ENCODE measurements at regions not wholly inside any gene's neighbourhood (a gene's known extent, or its start where the extent isn't known, plus 50 kb on each side); places are given as distances from the start of the nearest gene placed in this dataset.

DNA sequence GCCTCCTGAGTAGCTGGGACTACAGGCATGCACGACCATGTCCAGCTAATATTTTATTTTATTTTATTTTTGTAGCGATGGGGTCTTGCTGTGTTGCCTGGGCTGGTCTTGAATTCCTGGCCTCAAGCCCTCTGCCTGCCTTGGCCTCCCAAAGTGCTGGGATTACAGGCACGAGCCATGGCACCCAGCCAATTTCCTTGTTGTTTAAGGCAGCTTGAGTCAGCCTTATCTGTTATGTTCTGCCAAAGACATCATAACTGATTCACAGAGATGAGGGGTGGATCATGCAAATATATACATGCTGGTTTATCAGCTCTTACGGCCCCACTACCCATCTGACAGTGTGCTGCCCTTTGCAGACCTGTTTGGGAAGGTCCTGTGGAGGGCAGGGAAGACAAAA, 826.7 kb downstream of the TYW1 start:
- H4K20me1 ChIP-seq (ENCODE audit: insufficient read depth, low read length), result no peaks in the 10 kb centered on the region
- TF ChIP-seq EZH2 (optimal IDR thresholded peaks at IDR 0.05; ENCODE audit: low read depth, low read length), result no peak
- TF ChIP-seq EZH2phosphoT487 (IDR thresholded peaks at IDR 0.05; ENCODE audit: low read length), result no peak
- TF ChIP-seq, protein P1, sequence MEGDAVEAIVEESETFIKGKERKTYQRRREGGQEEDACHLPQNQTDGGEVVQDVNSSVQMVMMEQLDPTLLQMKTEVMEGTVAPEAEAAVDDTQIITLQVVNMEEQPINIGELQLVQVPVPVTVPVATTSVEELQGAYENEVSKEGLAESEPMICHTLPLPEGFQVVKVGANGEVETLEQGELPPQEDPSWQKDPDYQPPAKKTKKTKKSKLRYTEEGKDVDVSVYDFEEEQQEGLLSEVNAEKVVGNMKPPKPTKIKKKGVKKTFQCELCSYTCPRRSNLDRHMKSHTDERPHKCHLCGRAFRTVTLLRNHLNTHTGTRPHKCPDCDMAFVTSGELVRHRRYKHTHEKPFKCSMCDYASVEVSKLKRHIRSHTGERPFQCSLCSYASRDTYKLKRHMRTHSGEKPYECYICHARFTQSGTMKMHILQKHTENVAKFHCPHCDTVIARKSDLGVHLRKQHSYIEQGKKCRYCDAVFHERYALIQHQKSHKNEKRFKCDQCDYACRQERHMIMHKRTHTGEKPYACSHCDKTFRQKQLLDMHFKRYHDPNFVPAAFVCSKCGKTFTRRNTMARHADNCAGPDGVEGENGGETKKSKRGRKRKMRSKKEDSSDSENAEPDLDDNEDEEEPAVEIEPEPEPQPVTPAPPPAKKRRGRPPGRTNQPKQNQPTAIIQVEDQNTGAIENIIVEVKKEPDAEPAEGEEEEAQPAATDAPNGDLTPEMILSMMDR (IDR thresholded peaks at IDR 0.05; ENCODE audit: low read length), result no peak
- no peak for DNase-seq

DNA sequence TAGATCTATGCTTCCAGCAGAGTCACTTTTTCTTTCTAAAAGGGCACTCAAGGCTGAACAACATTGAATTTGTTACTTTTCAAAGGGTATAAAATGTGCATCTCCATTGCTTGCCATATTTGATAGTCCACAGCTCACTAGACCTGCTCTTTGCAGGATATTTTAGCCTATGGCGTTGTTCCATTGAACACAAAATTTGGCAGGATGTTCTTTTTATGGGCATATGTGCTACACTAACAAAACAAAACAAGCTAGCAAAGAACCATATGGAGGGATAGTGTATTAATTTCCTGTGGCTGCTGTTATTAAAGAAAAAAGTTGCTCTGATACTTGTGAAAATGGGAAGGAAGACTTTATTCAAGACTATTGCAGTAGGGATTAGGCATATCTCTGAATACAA, 828.7 kb downstream of the TYW1 start:
- no peak overlapping the region for H3K4me3 ChIP-seq (ENCODE audit: low read length)
- H3K9ac ChIP-seq (ENCODE audit: low read length), result no peak overlapping the region
- H4K20me1 ChIP-seq (ENCODE audit: insufficient read depth, low read length), result no peaks in the 10 kb centered on the region
- no peak overlapping the region for H3K4me2 ChIP-seq (ENCODE audit: low read depth, low read length)
- no peaks in the 10 kb centered on the region for H3K36me3 ChIP-seq (replicated peaks; ENCODE audit: insufficient read depth, low read length)
- H2AFZ ChIP-seq (ENCODE audit: low read length), result no peak overlapping the region
- no peaks in the 10 kb centered on the region for H3K27me3 ChIP-seq (replicated peaks; ENCODE audit: insufficient read depth, low read length)
- H3K4me1 ChIP-seq (ENCODE audit: low read length), result no peaks in the 10 kb centered on the region
- no peak overlapping the region for H3K27ac ChIP-seq (ENCODE audit: low read length)
- no peaks in the 10 kb centered on the region for H3K79me2 ChIP-seq (ENCODE audit: low read length)
- no peaks in the 10 kb centered on the region for H3K9me2 ChIP-seq (replicated peaks; ENCODE audit: insufficient read depth, low read length)
- DNase-seq, result no peak
- H3F3A ChIP-seq (ENCODE audit: insufficient read depth, low read length), result no peaks in the 10 kb centered on the region
- no peaks in the 10 kb centered on the region for H3K9me3 ChIP-seq (replicated peaks; ENCODE audit: insufficient read depth, low read length)
- no peak for TF ChIP-seq EZH2 (optimal IDR thresholded peaks at IDR 0.05; ENCODE audit: low read depth, low read length)
- TF ChIP-seq, protein P1 (IDR thresholded peaks at IDR 0.05; ENCODE audit: low read length), result no peak
- no peak for TF ChIP-seq EZH2phosphoT487 (IDR thresholded peaks at IDR 0.05; ENCODE audit: low read length)

More for the DNA sequence above, 826.7 kb downstream of the TYW1 start:
- Histone ChIP-seq H3K36me3 (replicated peaks; ENCODE audit: insufficient read depth, low read length) (no peaks in the 10 kb centered on the region), H3K4me1 (ENCODE audit: low read length) (no peaks in the 10 kb centered on the region), H3K79me2 (ENCODE audit: low read length) (no peaks in the 10 kb centered on the region), H3K27me3 (replicated peaks; ENCODE audit: insufficient read depth, low read length) (no peaks in the 10 kb centered on the region), H3K9ac (ENCODE audit: low read length) (no peak overlapping the region), H3K27ac (ENCODE audit: low read length) (no peak overlapping the region), H3K4me3 (ENCODE audit: low read length) (no peak overlapping the region), H3K9me2 (replicated peaks; ENCODE audit: insufficient read depth, low read length) (no peaks in the 10 kb centered on the region), H3F3A (ENCODE audit: insufficient read depth, low read length) (no peaks in the 10 kb centered on the region), H2AFZ (ENCODE audit: low read length) (no peak overlapping the region), H3K4me2 (ENCODE audit: low read depth, low read length) (no peak overlapping the region), H3K9me3 (replicated peaks; ENCODE audit: insufficient read depth, low read length) (no peaks in the 10 kb centered on the region)

DNA sequence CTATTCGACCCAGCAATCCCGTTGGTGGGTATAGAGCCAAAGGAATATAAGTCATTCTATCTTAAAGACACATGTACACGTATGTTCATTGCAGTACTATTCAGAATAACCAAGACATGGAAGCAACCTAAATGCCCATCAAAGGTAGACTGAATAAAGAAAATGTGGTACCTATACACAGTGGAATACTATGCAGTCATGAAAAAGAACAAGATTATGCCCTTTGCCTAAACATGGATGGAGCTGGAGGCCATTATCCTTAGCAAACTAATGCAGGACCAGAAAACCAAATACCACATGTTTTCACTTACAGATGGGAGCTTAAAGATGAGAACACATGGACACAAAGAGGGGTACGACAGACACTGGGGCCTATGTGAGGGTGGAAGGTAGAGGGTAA, 845.3 kb downstream of the TYW1 start:
- no peak overlapping the region for H3K27ac ChIP-seq (ENCODE audit: low read length)
- TF ChIP-seq EZH2 (optimal IDR thresholded peaks at IDR 0.05; ENCODE audit: low read depth, low read length) (no peak), EZH2phosphoT487 (IDR thresholded peaks at IDR 0.05; ENCODE audit: low read length) (no peak)
- TF ChIP-seq, protein P1 (IDR thresholded peaks at IDR 0.05; ENCODE audit: low read length), result no peak

More for the DNA sequence above, 845.3 kb downstream of the TYW1 start:
- H3K79me2 ChIP-seq (ENCODE audit: low read length), result no peaks in the 10 kb centered on the region
- no peaks in the 10 kb centered on the region for H3F3A ChIP-seq (ENCODE audit: insufficient read depth, low read length)
- no peak for DNase-seq
- no peaks in the 10 kb centered on the region for H3K4me1 ChIP-seq (ENCODE audit: low read length)
- H3K4me2 ChIP-seq (ENCODE audit: low read depth, low read length), result no peak overlapping the region
- no peaks in the 10 kb centered on the region for H3K9me3 ChIP-seq (replicated peaks; ENCODE audit: insufficient read depth, low read length)
- H3K27me3 ChIP-seq (replicated peaks; ENCODE audit: insufficient read depth, low read length), result no peaks in the 10 kb centered on the region
- no peaks in the 10 kb centered on the region for H3K36me3 ChIP-seq (replicated peaks; ENCODE audit: insufficient read depth, low read length)
- H3K9me2 ChIP-seq (replicated peaks; ENCODE audit: insufficient read depth, low read length), result no peaks in the 10 kb centered on the region
- no peak overlapping the region for H2AFZ ChIP-seq (ENCODE audit: low read length)
- H3K4me3 ChIP-seq (ENCODE audit: low read length), result no peak overlapping the region
- no peak overlapping the region for H3K9ac ChIP-seq (ENCODE audit: low read length)
- H4K20me1 ChIP-seq (ENCODE audit: insufficient read depth, low read length), result no peaks in the 10 kb centered on the region
